GM23338 (cell line): ENCODE measurements at regions not wholly inside any gene's neighbourhood (a gene's known extent, or its start where the extent isn't known, plus 50 kb on each side); places are given as distances from the start of the nearest gene placed in this dataset.

Experiments
- ATAC-seq: fragments of 200-7000 bp; cut with Tn5 transposase; 3 replicates; pipeline ENCODE4 v1.9.1; 2020
- DNase-seq: peaks from one replicate; pipeline ENCODE4 v3.0.0-alpha.2; 2015; ENCODE audit warnings: low spot score
- H2AFZ ChIP-seq: fragments of 200-600 bp; sonication (generic); 2 replicates; pipeline ENCODE4 v1.8.0; 2016; ENCODE audit warnings: antibody characterized with exemption, mild to moderate bottlenecking, moderate library complexity
- H3F3A ChIP-seq: fragments of 200-600 bp; sonication (generic); replicated peaks from 2 replicates; pipeline ENCODE4 v1.8.0; 2017; ENCODE audit warnings: antibody characterized with exemption, mixed run types, low read depth
- H3K27ac ChIP-seq: fragments of 200-600 bp; sonication (generic); 2 replicates; pipeline ENCODE4 v1.6.1; 2016; ENCODE audit warnings: low read depth
- H3K27me3 ChIP-seq: fragments of 200-600 bp; sonication (generic); 2 replicates; pipeline ENCODE4 v1.8.0; 2016; ENCODE audit warnings: mild to moderate bottlenecking, mixed run types, moderate library complexity; ENCODE audit not compliant: insufficient read depth
- H3K36me3 ChIP-seq: fragments of 200-600 bp; sonication (generic); 2 replicates; pipeline ENCODE4 v1.8.0; 2016; ENCODE audit warnings: mild to moderate bottlenecking; ENCODE audit not compliant: insufficient read depth
- H3K4me1 ChIP-seq: fragments of 200-600 bp; sonication (generic); 2 replicates; pipeline ENCODE4 v1.8.0; 2016; ENCODE audit warnings: mild to moderate bottlenecking, moderate library complexity; ENCODE audit not compliant: insufficient read depth
- H3K4me2 ChIP-seq: fragments of 200-600 bp; sonication (generic); 2 replicates; pipeline ENCODE4 v1.7.1; 2017; ENCODE audit warnings: mixed run types
- H3K4me3 ChIP-seq: fragments of 200-600 bp; sonication (generic); 2 replicates; pipeline ENCODE4 v1.6.1; 2016; ENCODE audit warnings: mixed run types
- H3K79me2 ChIP-seq: fragments of 200-600 bp; sonication (generic); replicated peaks from 2 replicates; pipeline ENCODE4 v1.8.0; 2017; ENCODE audit warnings: mild to moderate bottlenecking; ENCODE audit not compliant: insufficient read depth
- H3K9me2 ChIP-seq: fragments of 200-600 bp; sonication (generic); 2 replicates; pipeline ENCODE4 v1.8.0; 2017; ENCODE audit not compliant: insufficient read depth
- H4K20me1 ChIP-seq: fragments of 200-600 bp; sonication (generic); replicated peaks from 2 replicates; pipeline ENCODE4 v1.8.0; 2017; ENCODE audit warnings: mild to moderate bottlenecking; ENCODE audit not compliant: insufficient read depth
- H3K27ac Mint-ChIP-seq: 2 replicates; pipeline ENCODE4 v1.8.0; 2020; ENCODE audit warnings: inconsistent platforms, mild to moderate bottlenecking, moderate library complexity, mixed read lengths
- H3K27me3 Mint-ChIP-seq: 3 replicates; pipeline ENCODE4 v1.8.0; 2022; ENCODE audit warnings: low read depth, mild to moderate bottlenecking, moderate library complexity, mixed read lengths, inconsistent platforms; ENCODE audit not compliant: insufficient read depth, poor library complexity
- H3K36me3 Mint-ChIP-seq: 3 replicates; pipeline ENCODE4 v1.8.0; 2021; ENCODE audit warnings: low read depth, mild to moderate bottlenecking, inconsistent platforms, moderate library complexity, mixed read lengths
- H3K4me1 Mint-ChIP-seq: 3 replicates; pipeline ENCODE4 v1.8.0; 2020; ENCODE audit warnings: mild to moderate bottlenecking, inconsistent platforms, mixed read lengths
- H3K4me3 Mint-ChIP-seq: 3 replicates; pipeline ENCODE4 v1.8.0; 2021; ENCODE audit warnings: moderate library complexity, mild to moderate bottlenecking, inconsistent platforms, mixed read lengths
- H3K9me3 Mint-ChIP-seq: 3 replicates; pipeline ENCODE4 v1.8.0; 2020; ENCODE audit warnings: moderate library complexity, mild to moderate bottlenecking, inconsistent platforms, mixed read lengths
- CREB1 ChIP-seq: fragments of 250-450 bp; sonication (Bioruptor Pico); IDR thresholded peaks from 2 replicates; pipeline ENCODE4 v1.5.0; 2020; ENCODE audit warnings: low read depth, mild to moderate bottlenecking, moderate library complexity
- EZH2 ChIP-seq: fragments of 200-600 bp; sonication (generic); IDR thresholded peaks from one replicate; pipeline ENCODE4 v1.8.0; 2017; ENCODE audit warnings: antibody characterized with exemption, mild to moderate bottlenecking, low read depth; ENCODE audit not compliant: unreplicated experiment
- EZH2phosphoT487 ChIP-seq: fragments of 200-600 bp; sonication (generic); IDR thresholded peaks from one replicate; pipeline ENCODE4 v1.8.1; 2018; ENCODE audit warnings: antibody characterized with exemption; ENCODE audit not compliant: unreplicated experiment
- JUNB ChIP-seq: IDR thresholded peaks from one replicate; pipeline ENCODE4 v1.6.1; 2016; ENCODE audit warnings: antibody characterized with exemption; ENCODE audit not compliant: unreplicated experiment
- NANOG ChIP-seq: IDR thresholded peaks from 2 replicates; pipeline ENCODE4 v1.6.1; 2016; ENCODE audit warnings: antibody characterized with exemption, borderline replicate concordance
- POLR2AphosphoS5 ChIP-seq: IDR thresholded peaks from 2 replicates; pipeline ENCODE4 v1.6.1; 2016; ENCODE audit warnings: antibody characterized with exemption, low read depth
- STAT1 ChIP-seq: IDR thresholded peaks from one replicate; pipeline ENCODE4 v1.6.1; 2016; ENCODE audit warnings: antibody characterized with exemption; ENCODE audit not compliant: unreplicated experiment
- ZNF114 ChIP-seq: fragments of 250-450 bp; sonication (Bioruptor Pico); IDR thresholded peaks from 2 replicates; pipeline ENCODE4 v1.5.0; 2020; ENCODE audit warnings: mild to moderate bottlenecking, moderate library complexity
- ZNF331 ChIP-seq: fragments of 250-450 bp; sonication (Bioruptor Pico); IDR thresholded peaks from 2 replicates; pipeline ENCODE4 v1.5.0; 2020; ENCODE audit warnings: low read depth, mild to moderate bottlenecking, moderate library complexity
- ZNF462 ChIP-seq: fragments of 250-450 bp; sonication (Bioruptor Pico); IDR thresholded peaks from 2 replicates; pipeline ENCODE4 v1.5.0; 2020; ENCODE audit warnings: mild to moderate bottlenecking, moderate library complexity
- TF ChIP-seq, protein P1 (sequence below): IDR thresholded peaks from one replicate; pipeline ENCODE4 v1.6.1; 2018; ENCODE audit warnings: antibody characterized with exemption; ENCODE audit not compliant: unreplicated experiment
- TF ChIP-seq, protein P2 (sequence below), 2 experiments: fragments of 200-600 bp in 1 of 2; sonication (generic) in 1 of 2; conservative IDR thresholded peaks; 2 replicates each; pipeline versions ENCODE4 v1.5.1 to v1.6.1; 2016 to 2017; ENCODE audit warnings: antibody characterized with exemption in 2 of 2, low read depth in 2 of 2, mild to moderate bottlenecking in 2 of 2, moderate library complexity in 1 of 2

GRCh38 chr5:125310749-125311148 is 564.3 kb upstream of the ZNF608 start (continued):
- TF ChIP-seq, protein P1, sequence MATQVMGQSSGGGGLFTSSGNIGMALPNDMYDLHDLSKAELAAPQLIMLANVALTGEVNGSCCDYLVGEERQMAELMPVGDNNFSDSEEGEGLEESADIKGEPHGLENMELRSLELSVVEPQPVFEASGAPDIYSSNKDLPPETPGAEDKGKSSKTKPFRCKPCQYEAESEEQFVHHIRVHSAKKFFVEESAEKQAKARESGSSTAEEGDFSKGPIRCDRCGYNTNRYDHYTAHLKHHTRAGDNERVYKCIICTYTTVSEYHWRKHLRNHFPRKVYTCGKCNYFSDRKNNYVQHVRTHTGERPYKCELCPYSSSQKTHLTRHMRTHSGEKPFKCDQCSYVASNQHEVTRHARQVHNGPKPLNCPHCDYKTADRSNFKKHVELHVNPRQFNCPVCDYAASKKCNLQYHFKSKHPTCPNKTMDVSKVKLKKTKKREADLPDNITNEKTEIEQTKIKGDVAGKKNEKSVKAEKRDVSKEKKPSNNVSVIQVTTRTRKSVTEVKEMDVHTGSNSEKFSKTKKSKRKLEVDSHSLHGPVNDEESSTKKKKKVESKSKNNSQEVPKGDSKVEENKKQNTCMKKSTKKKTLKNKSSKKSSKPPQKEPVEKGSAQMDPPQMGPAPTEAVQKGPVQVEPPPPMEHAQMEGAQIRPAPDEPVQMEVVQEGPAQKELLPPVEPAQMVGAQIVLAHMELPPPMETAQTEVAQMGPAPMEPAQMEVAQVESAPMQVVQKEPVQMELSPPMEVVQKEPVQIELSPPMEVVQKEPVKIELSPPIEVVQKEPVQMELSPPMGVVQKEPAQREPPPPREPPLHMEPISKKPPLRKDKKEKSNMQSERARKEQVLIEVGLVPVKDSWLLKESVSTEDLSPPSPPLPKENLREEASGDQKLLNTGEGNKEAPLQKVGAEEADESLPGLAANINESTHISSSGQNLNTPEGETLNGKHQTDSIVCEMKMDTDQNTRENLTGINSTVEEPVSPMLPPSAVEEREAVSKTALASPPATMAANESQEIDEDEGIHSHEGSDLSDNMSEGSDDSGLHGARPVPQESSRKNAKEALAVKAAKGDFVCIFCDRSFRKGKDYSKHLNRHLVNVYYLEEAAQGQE: no peak
- TF ChIP-seq JUNB (no peak), EZH2 (no peak), EZH2phosphoT487 (no peak), STAT1 (no peak)
- TF ChIP-seq, protein P2, sequence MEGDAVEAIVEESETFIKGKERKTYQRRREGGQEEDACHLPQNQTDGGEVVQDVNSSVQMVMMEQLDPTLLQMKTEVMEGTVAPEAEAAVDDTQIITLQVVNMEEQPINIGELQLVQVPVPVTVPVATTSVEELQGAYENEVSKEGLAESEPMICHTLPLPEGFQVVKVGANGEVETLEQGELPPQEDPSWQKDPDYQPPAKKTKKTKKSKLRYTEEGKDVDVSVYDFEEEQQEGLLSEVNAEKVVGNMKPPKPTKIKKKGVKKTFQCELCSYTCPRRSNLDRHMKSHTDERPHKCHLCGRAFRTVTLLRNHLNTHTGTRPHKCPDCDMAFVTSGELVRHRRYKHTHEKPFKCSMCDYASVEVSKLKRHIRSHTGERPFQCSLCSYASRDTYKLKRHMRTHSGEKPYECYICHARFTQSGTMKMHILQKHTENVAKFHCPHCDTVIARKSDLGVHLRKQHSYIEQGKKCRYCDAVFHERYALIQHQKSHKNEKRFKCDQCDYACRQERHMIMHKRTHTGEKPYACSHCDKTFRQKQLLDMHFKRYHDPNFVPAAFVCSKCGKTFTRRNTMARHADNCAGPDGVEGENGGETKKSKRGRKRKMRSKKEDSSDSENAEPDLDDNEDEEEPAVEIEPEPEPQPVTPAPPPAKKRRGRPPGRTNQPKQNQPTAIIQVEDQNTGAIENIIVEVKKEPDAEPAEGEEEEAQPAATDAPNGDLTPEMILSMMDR (conservative IDR thresholded peaks at IDR 0.05; ENCODE audit: low read depth in 2 of 2): no peak

DNA sequence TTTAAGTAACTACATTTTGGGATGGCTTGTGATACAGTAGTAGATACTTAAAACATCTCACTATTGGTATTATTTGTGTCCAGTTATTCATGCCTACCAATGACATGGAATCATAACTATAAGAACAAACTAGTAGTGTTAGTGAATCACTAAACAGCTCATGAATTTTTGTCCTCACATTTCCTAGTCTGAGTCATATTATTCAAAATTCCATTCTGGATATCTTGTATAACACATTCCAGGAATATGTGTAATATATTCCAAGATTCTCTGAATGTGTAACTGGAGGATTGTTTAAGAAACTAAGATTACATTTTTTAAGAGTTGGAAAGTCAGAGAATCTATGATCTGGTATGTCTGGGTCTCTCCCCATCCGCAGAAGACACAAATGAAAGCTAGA is 565.3 kb upstream of the ZNF608 start:
- no peaks in the 10 kb centered on the region for H3K9me2 ChIP-seq
- H3K79me2 ChIP-seq: no peaks in the 10 kb centered on the region
- DNase-seq: no peak
- Mint-ChIP-seq H3K36me3 (peaks cover 51% of the 10 kb centered on the region), H3K4me3 (no peak overlapping the region), H3K27ac (no peak overlapping the region), H3K9me3 (peaks cover 47% of the 10 kb centered on the region), H3K27me3 (peaks cover 3% of the 10 kb centered on the region), H3K4me1 (peaks cover 18% of the 10 kb centered on the region; the same call in 2 of the 3 replicates)
- no peak overlapping the region for H2AFZ ChIP-seq
- H3K4me1 ChIP-seq: peaks cover 15% of the 10 kb centered on the region
- no peaks in the 10 kb centered on the region for H3F3A ChIP-seq
- no peaks in the 10 kb centered on the region for H3K36me3 ChIP-seq
- H4K20me1 ChIP-seq: no peaks in the 10 kb centered on the region
- H3K27me3 ChIP-seq: no peaks in the 10 kb centered on the region
- ATAC-seq: no peak
- no peak overlapping the region for H3K4me3 ChIP-seq
- H3K27ac ChIP-seq: no peak overlapping the region
- H3K4me2 ChIP-seq: no peak overlapping the region
- TF ChIP-seq, protein P2 (conservative IDR thresholded peaks at IDR 0.05; ENCODE audit: low read depth in 2 of 2): no peak
- TF ChIP-seq CREB1 (CRISPR knock-in tag) (no peak), ZNF331 (CRISPR knock-in tag) (no peak), JUNB (no peak), STAT1 (no peak), ZNF462 (CRISPR knock-in tag) (no peak), EZH2 (no peak), EZH2phosphoT487 (no peak), ZNF114 (CRISPR knock-in tag) (no peak), POLR2AphosphoS5 (no peak), NANOG (no peak)
